VCaP (cell line): ENCODE measurements at regions not wholly inside any gene's neighbourhood (a gene's known extent, or its start where the extent isn't known, plus 50 kb on each side); places are given as distances from the start of the nearest gene placed in this dataset.

ENCODE experiments used
- H3K27ac ChIP-seq: fragments of 450-650 bp; 2 replicates; pipeline ENCODE4 v1.5.1; 2017
- CTCF ChIP-seq: fragments of 450-650 bp; conservative IDR thresholded peaks from 2 replicates; pipeline ENCODE4 v1.5.1; 2017; ENCODE audit warnings: mild to moderate bottlenecking, moderate library complexity

GRCh38 chr21:17727361-17727760 is 91.8 kb downstream of the C21orf91 start:
- H3K27ac ChIP-seq: no peak overlapping the region
- TF ChIP-seq CTCF: no peak

GRCh38 chr21:17726047-17726829 is 92.9 kb downstream of the C21orf91 start:
- TF ChIP-seq CTCF: peak; percentile 44
- H3K27ac ChIP-seq: no peak overlapping the region

- TF ChIP-seq CTCF: no peak
These were observed 93.8 kb downstream of the C21orf91 start for GRCh38 chr21:17725339-17725738.

GRCh38 chr21:17712887-17713286 is 100.2 kb upstream of the BTG3 start:
- no peak overlapping the region for H3K27ac ChIP-seq
- no peak for TF ChIP-seq CTCF

More at GRCh38 chr21:17725339-17725738, 93.8 kb downstream of the C21orf91 start:
- no peak overlapping the region for H3K27ac ChIP-seq

- H3K27ac ChIP-seq: no peak overlapping the region
- TF ChIP-seq CTCF: no peak
These were observed 99.2 kb upstream of the BTG3 start for GRCh38 chr21:17711896-17712295.

GRCh38 chr21:17709266-17709611 is 96.5 kb upstream of the BTG3 start:
- no peak overlapping the region for H3K27ac ChIP-seq
- no peak for TF ChIP-seq CTCF

GRCh38 chr21:17708522-17709265 is 96.0 kb upstream of the BTG3 start:
- no peak for TF ChIP-seq CTCF
- no peak overlapping the region for H3K27ac ChIP-seq
